Skin epidermis (tissue), 12 donors: ENCODE measurements at regions not wholly inside any gene's neighbourhood (a gene's known extent, or its start where the extent isn't known, plus 50 kb on each side); places are given as distances from the start of the nearest gene placed in this dataset.
"Not testable (repeated sequence)": the region's sequence is repeated elsewhere in the genome, so short reads cannot be mapped to it uniquely, and the experiment has no call there.

Source experiments
- H3K27ac ChIP-seq, 21 experiments: fragments of 200-600 bp; sonication (generic) in 11 of 21; one replicate each; pipeline ENCODE4 v1.5.0; 2020; ENCODE audit warnings: mild to moderate bottlenecking in 3 of 21, inconsistent platforms in 2 of 21, moderate library complexity in 2 of 21
- H3K4me3 ChIP-seq, 7 experiments: fragments of 200-600 bp; sonication (generic) in 2 of 7; one replicate each; pipeline ENCODE4 v1.5.0; 2020; ENCODE audit warnings: inconsistent platforms in 2 of 7, mild to moderate bottlenecking in 2 of 7, moderate library complexity in 1 of 7

DNA sequence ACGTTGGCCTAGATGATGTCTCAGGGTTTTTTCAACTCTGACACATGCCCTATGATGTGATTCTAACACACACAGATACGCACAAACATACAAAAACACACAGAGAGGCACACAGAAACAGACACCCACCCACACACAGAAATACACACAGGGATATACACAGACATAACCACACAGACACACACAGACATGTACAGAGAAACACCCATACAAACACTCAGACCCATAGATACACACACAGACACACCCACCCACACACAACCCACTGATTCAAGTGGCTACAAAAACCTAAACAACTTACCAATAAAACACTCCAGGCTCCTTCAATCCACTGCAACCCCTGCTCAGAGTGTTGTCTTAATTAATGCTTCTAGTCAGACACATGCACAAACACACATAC is 244.6 kb upstream of the CCL2 start:
- H3K4me3 ChIP-seq: no peak overlapping the region
- no peak overlapping the region for H3K27ac ChIP-seq

DNA sequence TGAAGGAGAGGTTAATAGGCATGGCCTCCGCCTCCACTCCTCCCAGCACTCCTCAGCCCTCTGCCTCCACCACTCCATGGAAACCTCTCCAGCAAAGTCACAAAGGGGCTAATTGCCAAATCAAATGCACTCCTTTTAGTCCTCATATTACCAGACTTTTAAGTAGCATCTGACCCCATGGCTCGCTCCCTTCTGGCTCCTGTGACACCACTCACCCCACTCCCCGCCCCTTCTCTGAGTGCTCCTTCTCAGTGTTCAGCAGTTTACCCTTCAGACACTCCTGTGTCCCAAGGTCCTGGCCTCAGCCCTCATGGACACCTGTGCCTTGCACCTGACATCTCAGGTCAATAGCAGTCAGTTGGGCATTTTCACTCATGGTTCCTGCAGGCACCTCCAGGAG is 243.5 kb upstream of the CCL2 start:
- Histone ChIP-seq H3K4me3 (no peak overlapping the region), H3K27ac (no peak overlapping the region)

DNA sequence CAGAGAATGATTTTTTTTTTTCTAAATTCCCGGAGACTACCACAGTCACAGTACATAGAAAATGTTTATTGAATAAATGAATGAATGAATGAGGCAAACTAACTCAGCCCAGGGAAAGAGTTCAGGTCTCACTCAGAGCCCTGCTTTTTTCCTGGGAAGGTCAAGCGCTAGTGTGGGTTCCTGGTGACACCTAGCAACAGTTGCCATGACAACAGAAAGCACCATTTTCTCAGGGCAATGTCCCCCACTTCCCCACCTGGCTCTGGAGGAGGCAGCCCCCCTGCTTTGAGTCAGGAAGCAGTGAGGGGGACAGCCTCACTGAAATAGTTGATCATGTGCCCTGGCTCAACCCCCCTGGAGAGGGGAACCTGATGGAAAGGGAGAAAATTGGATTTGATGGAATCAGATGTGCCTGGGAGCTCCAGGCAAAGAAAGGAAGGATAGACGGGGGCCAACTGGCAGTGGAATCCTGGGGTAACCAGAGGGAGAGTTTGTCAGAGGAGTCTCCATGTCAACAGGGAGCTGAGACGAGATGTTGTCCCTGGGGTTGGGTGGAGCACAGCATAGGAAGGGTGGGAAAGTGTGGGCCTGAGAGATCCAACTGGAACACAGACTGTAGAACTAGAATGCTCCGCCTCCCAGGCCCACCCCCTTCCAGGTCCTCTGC is 242.2 kb upstream of the CCL2 start:
- no peak overlapping the region for H3K4me3 ChIP-seq
- no peak overlapping the region for H3K27ac ChIP-seq

DNA sequence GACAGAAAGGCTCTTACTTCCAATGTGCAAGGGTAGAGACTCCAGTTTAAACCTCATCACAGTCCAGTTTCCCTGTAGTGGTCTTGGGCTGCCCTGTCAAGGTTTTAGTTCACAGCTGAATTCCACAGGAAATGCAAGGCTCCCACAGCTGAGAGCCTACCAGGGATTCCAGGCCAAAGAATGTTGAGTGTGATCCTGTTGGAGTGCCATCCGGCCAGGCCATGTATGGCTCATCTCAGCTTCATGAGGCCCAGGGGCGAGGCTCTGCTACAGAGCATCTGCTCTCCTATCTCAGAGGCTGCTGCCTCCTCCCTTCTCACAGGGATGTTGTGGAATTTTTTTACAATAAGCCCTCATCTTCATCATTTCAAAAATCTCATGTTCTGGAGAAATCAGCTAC is 239.8 kb upstream of the CCL2 start:
- no peak overlapping the region for H3K4me3 ChIP-seq
- no peak overlapping the region for H3K27ac ChIP-seq

DNA sequence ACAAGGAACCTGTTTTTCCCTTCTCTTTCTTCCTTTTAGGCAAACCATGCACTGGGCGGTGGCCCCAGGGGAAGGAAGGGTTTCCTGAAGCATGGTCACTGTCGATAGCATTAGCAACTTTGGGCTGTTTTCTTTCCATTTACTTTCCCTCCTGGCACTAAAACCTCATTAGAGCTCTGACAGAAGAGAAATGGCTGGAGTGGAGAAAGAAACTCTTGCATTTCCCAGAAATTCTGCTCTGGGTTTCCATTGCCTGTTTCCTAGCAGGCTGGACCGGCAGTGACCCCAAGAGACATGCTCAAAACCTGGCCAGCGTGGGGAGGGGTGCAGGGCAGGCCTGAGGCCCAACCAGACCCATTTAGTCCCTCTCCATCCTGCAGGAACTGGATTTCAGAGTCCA is 230.7 kb upstream of the CCL2 start:
- H3K27ac ChIP-seq: no peak overlapping the region

DNA sequence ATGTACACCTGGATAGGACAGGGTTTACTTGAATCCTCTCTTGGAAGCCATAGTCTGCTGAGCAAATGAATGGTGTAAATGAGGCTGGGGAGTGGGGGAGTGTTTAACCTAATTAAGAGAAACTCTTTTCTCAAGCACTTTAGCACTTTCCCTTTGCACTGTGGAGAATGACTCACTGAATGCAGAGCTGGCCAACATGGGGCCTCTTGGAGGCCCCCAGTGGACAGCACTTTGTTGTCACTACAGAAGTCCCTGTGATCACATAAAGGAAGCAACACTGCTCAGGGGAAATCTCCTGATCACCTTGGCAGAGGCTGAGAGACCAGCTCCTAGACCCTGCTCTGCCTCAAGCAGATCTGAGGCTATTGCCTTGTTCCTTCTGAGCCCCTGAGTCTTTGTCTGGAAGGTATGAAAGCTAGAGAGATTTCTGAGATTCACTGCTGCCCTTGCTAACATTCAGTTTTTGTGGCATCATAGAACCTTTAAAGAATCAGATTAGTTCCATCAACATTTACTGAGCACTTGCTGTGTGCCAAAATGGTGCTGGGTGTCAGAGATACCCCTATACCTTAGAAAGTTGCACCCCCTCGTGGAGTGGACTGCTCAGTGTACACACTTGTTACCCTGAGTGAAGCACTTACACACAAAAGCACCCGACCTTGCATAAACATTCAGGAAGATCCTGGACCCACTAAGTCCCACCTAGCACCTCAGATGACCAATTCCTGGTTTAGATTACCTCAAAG is 230.1 kb upstream of the CCL2 start:
- Histone ChIP-seq H3K4me3 (no peak overlapping the region), H3K27ac (no peak overlapping the region)

More for the DNA sequence above, 230.7 kb upstream of the CCL2 start:
- no peak overlapping the region for H3K4me3 ChIP-seq

DNA sequence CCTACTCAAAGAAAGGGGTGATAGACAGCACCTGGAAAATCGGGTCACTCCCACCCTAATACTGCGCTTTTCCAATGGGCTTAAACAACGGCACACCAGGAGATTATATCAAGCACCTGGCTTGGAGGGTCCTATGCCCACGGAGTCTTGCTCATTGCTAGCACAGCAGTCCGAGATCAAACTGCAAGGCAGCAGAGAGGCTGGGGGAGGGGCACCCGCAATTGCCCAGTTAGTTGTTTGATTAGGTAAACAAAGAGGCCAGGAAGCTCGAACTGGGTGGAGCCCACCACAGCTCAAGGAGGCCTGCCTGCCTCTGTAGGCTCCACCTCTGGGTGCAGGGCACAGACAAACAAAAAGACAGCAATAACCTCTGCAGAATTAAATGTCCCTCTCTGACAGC is 224.5 kb upstream of the CCL2 start:
- H3K27ac ChIP-seq, H3K4me3 ChIP-seq: not testable (repeated sequence)

DNA sequence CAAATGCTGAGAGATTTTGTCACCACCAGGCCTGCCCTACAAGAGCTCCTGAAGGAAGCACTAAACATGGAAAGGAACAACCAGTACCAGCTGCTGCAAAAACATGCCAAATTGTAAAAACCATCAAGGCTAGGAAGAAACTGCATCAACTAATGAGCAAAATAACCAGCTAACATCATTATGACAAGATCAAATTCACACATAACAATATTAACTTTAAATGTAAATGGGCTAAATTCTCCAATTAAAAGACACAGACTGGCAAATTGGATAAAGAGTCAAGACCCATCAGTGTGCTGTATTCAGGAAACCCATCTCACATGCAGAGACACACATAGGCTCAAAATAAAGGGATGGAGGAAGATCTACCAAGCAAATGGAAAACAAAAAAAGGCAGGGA is 222.8 kb upstream of the CCL2 start:
- H3K4me3 ChIP-seq, H3K27ac ChIP-seq: not testable (repeated sequence)

DNA sequence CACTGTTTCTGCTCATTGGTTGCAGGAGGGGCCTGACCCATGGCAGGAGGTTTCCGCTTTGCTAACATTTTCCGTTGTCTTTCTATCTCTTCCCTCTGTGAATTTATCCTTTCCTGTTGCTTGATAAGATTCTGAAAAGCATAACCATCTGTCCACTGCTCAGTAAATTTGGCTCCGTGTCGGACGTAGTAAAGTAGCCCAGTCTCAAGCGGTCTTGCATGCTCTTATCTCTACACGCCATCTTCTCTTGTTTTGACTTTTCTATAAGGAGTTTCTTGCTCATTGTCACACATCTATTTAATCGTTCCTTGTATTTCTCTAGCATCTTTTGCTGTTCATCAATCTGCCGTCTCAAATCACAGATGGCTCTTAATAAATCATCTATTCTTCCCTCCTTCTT is 216.3 kb upstream of the CCL2 start:
- not testable (repeated sequence) for H3K27ac ChIP-seq, H3K4me3 ChIP-seq

DNA sequence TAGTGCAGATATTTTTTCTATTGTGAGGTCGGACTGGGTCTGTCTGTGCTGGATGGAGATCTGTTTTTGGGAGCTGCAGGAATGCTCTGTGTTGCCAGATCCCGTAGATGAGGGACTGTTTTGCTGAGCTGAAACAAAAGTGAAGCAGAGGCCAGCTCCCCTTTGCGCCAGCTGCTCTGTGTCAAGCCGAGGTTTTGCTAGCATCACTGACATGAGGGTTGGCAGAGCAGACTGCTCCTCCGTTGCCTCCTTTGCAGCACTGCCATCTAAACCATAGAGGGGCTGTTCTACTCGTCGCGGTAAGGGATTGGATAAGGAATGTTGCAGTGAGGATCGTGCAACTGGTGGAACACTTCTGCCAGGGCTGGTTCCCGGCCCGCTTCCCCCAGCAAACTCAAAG is 215.9 kb upstream of the CCL2 start:
- not testable (repeated sequence) for H3K4me3 ChIP-seq, H3K27ac ChIP-seq

DNA sequence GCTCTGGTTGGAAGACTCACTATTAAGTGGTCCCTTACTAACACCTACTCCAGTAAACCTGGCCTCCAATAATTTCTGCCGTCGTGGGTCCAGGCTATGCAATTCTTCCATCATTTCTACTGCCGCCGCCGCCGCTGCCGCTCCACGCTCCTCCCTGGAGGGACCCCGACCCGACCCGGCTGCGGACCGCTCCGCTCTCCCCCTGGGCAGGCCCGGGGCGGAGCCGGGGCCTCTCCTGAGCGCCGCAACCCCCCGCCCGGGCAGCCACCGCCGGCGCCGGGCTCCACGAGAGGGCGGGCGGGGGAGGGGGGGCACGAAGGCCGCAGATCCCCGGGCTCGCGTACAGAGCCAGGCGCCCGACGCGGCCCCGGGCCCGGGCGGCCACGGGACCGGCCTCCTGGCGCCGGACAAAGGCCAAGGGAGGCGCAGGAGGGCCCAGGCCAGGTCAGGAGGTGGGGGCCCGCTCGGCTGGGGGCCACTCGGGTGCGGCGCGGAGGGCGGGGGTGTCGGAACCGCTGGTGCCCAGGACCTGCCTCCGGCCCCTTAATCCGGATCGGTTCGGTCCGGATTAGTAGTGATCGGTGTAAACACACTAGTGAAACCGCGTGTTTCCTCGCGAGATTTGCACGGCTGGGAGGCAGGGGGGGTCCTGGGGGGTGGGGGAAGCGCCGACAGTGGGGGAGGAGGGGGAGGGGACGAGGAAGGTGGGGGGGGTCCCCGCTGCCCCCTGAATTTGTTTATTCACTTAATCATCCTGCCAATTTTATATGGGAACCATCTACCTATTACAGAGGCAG is 215.1 kb upstream of the CCL2 start:
- not testable (repeated sequence) for H3K27ac ChIP-seq, H3K4me3 ChIP-seq

DNA sequence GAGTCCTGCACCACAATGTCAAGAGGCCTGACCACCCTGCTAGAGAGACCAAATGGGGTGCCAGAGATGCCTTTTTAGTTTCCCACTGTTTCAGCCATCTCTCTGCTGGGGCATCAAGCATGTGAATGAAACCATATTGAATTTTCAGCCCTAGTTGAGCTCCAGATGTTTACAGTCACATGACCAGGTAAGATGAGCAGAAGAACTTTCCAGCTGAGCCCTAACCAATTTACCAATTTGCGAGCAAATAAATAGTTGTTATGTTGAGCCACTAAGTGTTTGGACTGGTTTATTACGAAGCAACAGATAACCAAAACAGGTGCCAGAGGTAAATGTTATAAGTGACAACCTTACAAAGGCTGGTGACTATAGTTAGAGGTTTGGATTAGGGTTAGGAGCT is 209.1 kb upstream of the CCL2 start:
- Histone ChIP-seq H3K27ac (no peak overlapping the region), H3K4me3 (no peak overlapping the region)

DNA sequence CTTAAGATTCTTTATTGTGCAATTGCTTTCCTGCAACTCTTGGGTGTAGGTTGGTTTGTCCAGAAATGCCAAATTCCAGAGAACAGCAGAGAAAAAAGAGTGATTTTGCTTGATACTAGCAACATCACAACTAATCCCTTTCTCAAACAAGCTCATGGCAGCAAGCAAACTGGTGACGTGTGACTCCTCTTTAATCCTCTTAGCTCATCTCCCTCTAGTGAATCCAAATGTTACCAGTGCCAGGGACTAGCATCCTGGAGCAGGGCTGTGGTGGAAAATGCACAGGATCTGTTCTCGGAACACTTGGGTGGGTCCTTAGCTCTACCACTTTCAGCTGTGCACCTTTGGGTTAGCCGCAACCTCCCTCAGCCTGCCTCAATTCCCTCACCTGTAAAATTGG is 204.0 kb upstream of the CCL2 start:
- Histone ChIP-seq H3K27ac (no peak overlapping the region), H3K4me3 (no peak overlapping the region)

DNA sequence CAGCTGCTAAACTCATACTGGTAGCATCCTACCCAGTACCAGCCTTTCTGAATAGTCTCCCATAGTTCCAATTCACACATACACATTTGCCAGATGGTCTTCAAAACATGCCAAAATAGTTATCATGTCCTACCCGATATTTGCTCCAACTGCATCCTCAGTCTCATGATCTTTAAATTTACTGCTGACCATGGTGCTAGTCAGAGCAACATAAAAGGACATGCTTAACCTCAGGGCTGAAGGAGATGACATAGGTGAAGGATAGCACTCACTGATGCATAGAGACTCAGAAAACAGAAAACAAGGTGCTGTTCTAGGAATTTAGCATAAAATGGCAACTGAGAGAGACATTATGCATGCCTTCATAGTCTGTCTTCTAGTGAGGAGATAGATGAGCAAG is 200.6 kb upstream of the CCL2 start:
- Histone ChIP-seq H3K4me3 (no peak overlapping the region), H3K27ac (no peak overlapping the region)

DNA sequence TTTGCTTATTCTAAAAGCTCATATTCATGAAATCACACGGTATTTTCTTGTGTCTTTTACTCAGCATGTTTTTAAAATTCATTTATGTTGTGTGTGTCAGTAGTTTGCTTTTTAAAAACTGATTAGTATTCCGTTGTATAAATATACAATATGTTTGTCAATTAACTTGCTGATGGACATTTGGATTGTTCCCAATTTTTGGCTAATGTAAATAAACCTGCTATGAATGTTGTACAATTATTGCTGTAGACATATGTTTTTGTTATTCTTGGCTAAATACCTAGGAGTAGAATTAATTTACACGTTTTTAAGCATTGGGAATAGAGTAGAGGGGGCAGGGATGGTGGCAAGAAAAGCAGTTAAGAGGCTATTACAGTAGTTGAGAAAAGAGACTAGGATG is 199.5 kb upstream of the CCL2 start:
- Histone ChIP-seq H3K27ac (no peak overlapping the region), H3K4me3 (no peak overlapping the region)

DNA sequence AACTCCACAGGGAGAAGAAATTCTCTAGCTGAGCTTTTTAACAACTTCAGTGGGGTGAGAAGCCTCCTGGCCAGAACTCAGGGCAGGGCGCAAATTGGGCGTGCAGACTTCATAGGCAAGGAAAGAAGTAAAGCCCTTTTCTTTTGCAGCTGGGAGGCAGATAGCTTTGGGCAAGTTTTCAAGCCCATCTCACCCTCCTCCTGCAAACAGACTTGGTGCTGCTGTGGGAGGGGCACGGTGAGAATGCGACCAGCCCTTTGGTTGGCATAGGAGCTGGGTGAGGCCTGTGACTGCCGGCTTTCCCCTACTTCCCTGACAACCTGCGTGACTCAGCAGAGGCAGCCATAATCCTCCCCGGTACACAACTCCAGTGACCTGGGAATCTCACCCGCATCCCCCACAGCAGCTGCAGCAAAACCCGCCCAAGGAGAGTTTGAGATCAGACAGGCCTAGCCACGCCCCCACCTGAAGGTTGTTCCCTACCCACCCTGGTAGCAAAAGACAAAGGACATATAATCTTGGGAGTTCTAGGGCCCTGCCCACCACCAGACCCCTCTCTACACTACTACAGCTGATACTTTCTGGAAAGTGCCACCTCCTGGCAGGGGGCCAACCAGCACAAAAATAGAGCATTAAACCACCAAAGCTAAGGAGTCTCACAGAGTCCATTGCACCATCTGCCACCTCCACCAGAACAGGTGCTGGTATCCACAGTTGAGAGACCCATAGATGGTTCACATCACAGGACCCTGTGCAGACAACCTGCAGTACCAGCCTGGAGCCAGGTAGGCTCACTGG is 195.5 kb upstream of the CCL2 start:
- no peak overlapping the region for H3K27ac ChIP-seq
- no peak overlapping the region for H3K4me3 ChIP-seq

DNA sequence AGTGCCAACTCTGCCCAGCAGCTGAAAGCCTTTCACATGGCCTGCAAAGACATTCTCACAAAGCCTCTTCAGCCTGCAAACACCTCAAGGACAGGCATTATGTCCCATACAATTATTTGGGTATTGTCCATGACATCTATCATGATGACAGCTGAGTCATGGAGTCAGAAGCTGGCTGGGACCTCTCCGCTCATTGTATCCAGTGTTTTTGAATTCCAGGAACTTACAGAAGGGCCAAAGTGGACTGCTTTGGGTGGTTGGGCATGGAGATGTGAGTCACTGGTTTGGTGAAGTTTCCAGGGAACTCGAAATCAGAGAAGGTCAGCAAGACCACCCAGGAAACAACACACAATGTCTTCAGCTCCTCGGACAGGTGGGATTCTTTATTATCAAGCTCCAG is 188.6 kb upstream of the CCL2 start:
- Histone ChIP-seq H3K27ac (no peak overlapping the region), H3K4me3 (no peak overlapping the region)

DNA sequence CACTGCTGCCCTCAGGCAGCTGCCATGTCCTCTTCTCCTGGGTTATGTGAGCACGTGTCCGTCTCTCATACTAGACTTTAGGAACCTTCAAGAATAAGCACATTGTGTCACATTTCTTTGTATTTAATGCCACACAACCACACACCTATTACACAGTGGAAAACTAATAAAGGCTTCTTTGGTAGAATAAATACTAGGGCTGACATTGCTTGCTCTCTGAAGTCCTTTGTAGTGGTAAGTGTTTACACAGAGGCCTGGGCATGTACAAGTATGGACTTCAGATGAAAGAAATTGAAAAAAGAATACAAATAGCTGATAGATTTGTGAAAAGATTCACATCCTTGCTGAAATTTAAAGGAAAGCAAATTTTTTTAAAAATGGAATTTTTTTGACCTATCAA is 188.1 kb upstream of the CCL2 start:
- Histone ChIP-seq H3K27ac (no peak overlapping the region), H3K4me3 (no peak overlapping the region)

DNA sequence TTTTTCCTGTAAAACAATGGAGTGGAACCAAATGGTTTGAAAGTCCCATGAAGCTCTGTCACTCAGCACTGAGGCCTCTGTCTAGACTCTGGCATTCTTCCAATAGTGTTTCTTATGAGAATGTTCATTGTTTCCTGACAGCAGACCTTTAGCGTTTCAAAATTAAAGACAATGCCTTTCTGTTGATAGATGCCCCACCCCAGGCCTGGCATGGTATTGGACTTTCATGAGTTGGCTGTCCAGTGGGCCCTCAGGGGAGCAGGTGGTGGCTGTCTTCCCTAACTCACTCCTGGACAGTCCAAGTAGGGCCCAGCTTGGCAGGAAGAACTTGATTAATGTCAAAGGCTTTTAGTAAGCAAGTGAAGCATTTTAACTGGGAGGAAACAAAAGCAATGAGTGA is 186.5 kb upstream of the CCL2 start:
- Histone ChIP-seq H3K4me3 (no peak overlapping the region), H3K27ac (no peak overlapping the region)

DNA sequence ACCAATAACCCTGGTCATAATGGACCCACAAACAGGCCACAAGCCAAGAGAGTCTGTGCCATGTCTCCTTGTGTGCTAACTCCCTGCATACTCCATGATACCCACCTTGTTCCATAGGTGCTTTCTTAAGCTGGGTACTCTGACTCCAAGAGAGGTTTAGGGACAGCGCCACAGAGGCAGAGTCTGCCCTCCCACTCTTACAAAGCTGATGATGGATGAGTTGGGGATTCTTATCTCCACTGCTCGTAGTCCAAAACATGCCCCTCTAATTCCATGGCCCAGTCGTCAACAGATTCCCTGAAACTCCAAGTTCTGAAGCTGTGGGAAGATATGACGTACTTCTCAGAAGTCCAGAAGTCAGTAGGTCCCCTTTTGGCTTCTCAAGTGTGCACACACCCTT is 184.4 kb upstream of the CCL2 start:
- Histone ChIP-seq H3K4me3 (no peak overlapping the region), H3K27ac (no peak overlapping the region)
